Nephron progenitor cell (in vitro differentiated cells): ENCODE measurements at regions not wholly inside any gene's neighbourhood (a gene's known extent, or its start where the extent isn't known, plus 50 kb on each side); places are given as distances from the start of the nearest gene placed in this dataset.

Experiments used
- DNase-seq: peaks from one replicate; pipeline ENCODE4 v3.0.0; 2021
- H3K27ac Mint-ChIP-seq: 2 replicates; pipeline ENCODE4 v1.8.0; 2021; ENCODE audit warnings: mild to moderate bottlenecking, moderate library complexity, mixed read lengths
- H3K27me3 Mint-ChIP-seq: 2 replicates; pipeline ENCODE4 v1.8.0; 2021; ENCODE audit warnings: mild to moderate bottlenecking, low read depth, mixed read lengths; ENCODE audit not compliant: poor library complexity
- H3K36me3 Mint-ChIP-seq: 2 replicates; pipeline ENCODE4 v1.8.0; 2021; ENCODE audit warnings: low read depth, mixed read lengths
- H3K4me1 Mint-ChIP-seq: 2 replicates; pipeline ENCODE4 v1.8.0; 2021; ENCODE audit warnings: mixed read lengths
- H3K4me3 Mint-ChIP-seq: 2 replicates; pipeline ENCODE4 v1.8.0; 2021; ENCODE audit warnings: mild to moderate bottlenecking, moderate library complexity, mixed read lengths
- H3K9me3 Mint-ChIP-seq: 2 replicates; pipeline ENCODE4 v1.8.0; 2021; ENCODE audit warnings: mild to moderate bottlenecking, moderate library complexity, mixed read lengths
- TF ChIP-seq, protein P1 (sequence below): fragments of 200-600 bp; sonication (generic); IDR thresholded peaks from 2 replicates; pipeline ENCODE4 v1.5.0; 2021; ENCODE audit warnings: antibody characterized with exemption

DNA sequence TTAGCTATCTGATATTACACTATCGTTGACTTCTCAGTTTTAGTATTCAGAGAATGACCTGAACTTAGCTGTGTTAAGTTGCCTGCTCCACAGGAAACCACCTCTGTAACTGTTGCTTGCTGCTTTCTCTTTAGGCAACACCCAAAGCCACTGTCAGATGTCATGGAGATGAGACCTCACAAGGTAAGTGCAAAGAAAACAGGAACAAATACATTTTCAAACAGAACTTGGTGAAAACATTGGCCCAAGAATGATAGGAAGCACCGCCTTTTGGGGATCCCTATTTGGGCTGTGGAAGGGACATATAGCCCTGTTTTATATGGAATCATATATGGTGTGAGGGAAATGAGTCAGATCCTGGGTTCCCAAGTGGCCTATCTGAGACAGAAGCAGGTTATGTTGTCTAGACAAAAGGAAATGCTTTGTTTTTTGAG, 143.4 kb downstream of the UBE2E3 start:
- Mint-ChIP-seq H3K4me3 (no peak overlapping the region), H3K9me3 (no peaks in the 10 kb centered on the region), H3K27ac (no peak overlapping the region), H3K27me3 (no peaks in the 10 kb centered on the region), H3K36me3 (no peaks in the 10 kb centered on the region), H3K4me1 (no peaks in the 10 kb centered on the region)
- TF ChIP-seq, protein P1, sequence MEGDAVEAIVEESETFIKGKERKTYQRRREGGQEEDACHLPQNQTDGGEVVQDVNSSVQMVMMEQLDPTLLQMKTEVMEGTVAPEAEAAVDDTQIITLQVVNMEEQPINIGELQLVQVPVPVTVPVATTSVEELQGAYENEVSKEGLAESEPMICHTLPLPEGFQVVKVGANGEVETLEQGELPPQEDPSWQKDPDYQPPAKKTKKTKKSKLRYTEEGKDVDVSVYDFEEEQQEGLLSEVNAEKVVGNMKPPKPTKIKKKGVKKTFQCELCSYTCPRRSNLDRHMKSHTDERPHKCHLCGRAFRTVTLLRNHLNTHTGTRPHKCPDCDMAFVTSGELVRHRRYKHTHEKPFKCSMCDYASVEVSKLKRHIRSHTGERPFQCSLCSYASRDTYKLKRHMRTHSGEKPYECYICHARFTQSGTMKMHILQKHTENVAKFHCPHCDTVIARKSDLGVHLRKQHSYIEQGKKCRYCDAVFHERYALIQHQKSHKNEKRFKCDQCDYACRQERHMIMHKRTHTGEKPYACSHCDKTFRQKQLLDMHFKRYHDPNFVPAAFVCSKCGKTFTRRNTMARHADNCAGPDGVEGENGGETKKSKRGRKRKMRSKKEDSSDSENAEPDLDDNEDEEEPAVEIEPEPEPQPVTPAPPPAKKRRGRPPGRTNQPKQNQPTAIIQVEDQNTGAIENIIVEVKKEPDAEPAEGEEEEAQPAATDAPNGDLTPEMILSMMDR = no peak
- DNase-seq = no peak

DNA sequence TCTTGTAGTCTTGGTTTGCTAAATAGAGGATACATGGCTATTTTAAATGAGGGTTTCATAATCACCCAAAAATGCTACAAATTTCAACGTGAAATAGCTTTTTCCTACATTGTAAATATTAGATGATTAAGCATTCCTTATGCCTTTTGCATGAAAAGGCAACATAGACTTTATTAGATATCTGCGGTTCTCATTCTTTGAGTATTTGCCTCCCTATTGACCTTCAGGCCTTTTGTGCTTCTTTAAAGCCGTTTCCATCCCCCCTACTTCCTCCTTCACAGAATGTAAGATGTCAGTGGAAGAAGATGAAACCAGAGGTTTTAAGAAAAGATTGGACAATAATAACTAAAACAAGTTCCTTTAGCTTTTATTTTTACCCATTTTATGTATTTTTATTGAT, 144.1 kb downstream of the UBE2E3 start:
- Mint-ChIP-seq H3K9me3 (no peaks in the 10 kb centered on the region), H3K4me1 (no peaks in the 10 kb centered on the region), H3K36me3 (no peaks in the 10 kb centered on the region), H3K4me3 (no peak overlapping the region), H3K27me3 (no peaks in the 10 kb centered on the region), H3K27ac (no peak overlapping the region)
- TF ChIP-seq, protein P1 = no peak
- no peak for DNase-seq

DNA sequence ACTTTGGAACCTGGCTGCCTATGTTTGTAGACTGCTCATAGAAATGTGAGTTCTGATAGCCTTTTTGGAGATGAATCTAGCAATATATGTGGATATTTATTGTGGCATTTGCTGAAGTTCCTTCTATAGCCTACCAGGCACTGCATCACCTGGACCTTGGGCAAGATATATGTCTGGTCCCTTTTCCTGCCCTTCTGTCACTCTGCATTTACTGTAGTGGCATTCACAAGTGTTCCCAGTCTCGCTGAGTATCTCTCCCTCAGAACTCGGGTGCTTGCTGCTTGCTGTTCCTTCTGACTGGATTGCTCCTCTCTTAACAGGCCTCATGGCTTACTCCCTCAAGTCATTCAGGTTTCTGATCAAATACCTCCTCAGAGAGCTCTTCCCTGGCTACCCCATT, 145.0 kb downstream of the UBE2E3 start:
- H3K27me3 Mint-ChIP-seq = no peaks in the 10 kb centered on the region

DNA sequence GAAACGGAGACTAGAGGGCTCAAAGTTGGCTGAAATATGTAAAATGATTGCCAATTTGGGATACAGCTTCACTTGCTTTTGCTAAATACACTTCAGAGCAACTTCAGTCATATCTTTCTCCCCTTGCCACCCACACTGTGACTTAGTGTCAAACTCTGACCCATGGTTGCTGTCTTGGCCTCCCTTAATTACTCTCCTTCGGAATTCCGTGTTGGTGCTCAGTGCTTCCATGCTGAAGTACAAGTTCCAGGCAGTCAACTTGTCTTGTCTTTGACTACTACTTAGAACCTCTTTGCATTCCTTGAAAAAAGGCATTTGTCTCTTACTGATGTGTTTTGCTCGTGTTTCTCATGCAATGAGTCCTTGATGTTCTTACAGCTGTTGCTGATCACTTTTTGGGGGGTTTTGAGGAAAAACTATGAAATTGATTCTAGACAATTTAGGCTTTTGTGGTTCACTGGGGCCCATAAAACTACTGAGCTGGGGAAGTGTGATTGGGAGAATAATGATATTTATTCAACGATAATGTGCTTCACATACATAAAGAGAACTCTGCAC, 146.0 kb downstream of the UBE2E3 start:
- no peak overlapping the region for H3K27ac Mint-ChIP-seq
- H3K9me3 Mint-ChIP-seq = no peaks in the 10 kb centered on the region
- TF ChIP-seq, protein P1 = no peak
- no peak overlapping the region for H3K4me3 Mint-ChIP-seq
- H3K27me3 Mint-ChIP-seq = no peaks in the 10 kb centered on the region
- no peaks in the 10 kb centered on the region for H3K4me1 Mint-ChIP-seq
- no peaks in the 10 kb centered on the region for H3K36me3 Mint-ChIP-seq
- no peak for DNase-seq

More for the DNA sequence above, 145.0 kb downstream of the UBE2E3 start:
- no peaks in the 10 kb centered on the region for H3K9me3 Mint-ChIP-seq
- no peaks in the 10 kb centered on the region for H3K4me1 Mint-ChIP-seq
- H3K36me3 Mint-ChIP-seq = no peaks in the 10 kb centered on the region
- no peak for DNase-seq
- TF ChIP-seq, protein P1 = no peak
- H3K27ac Mint-ChIP-seq = no peak overlapping the region
- no peak overlapping the region for H3K4me3 Mint-ChIP-seq

DNA sequence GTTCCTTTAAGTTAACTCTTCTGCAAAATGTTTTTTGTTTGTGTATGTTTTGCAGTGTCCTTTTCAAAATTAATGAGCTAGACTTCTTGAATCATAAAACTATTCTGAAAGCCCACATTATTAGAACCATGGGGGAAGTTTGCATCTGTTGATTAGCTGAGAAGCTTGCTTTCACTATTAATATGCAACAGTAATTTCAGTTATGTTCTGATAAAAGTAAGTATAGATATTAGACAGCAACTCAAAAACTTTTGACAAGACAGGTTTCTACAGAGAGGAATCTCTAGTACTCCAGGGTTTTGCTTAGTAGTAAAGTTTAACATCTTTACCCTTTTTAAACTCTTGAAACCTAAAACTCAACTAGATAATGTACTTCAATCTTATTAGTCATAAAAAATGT, 147.8 kb downstream of the UBE2E3 start:
- TF ChIP-seq, protein P1 = no peak
- Mint-ChIP-seq H3K4me3 (no peak overlapping the region), H3K36me3 (no peaks in the 10 kb centered on the region), H3K27me3 (no peaks in the 10 kb centered on the region), H3K4me1 (no peaks in the 10 kb centered on the region), H3K9me3 (no peaks in the 10 kb centered on the region), H3K27ac (no peak overlapping the region)
- DNase-seq = no peak

DNA sequence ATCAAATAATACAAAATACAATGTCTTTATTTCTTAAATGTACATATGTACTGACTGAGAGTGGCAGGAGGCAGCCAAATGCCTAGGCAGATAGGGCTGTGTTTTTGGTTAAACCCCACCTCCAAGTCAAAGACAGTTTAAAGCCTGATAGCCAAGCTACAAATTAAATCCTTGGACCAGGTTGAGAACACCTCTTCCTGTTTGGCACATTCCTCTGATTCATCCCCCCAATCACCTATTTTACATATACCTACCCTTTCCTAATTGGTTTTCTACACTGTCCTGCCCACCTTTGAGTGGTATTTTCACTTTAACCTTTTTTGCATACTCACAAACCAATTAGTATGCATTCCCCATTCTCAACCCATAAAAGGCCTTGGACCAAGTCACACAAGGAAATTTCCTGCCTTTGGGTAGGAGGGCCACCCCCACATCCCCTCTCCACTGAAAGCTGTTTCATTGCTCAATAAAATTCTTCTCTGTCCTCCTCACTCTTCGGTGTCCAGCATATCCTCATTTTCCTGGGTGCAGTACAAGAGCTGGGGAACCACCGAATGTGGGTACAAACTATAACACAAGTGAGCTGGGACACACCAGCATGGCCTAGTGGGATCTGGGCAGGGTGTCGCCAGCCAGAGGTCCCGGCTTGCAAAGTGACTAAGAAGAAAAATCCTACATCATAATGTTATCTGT, 149.1 kb downstream of the UBE2E3 start:
- Mint-ChIP-seq H3K27me3 (no peaks in the 10 kb centered on the region), H3K9me3 (no peaks in the 10 kb centered on the region), H3K27ac (no peak overlapping the region), H3K36me3 (no peaks in the 10 kb centered on the region), H3K4me3 (no peak overlapping the region), H3K4me1 (no peaks in the 10 kb centered on the region)
- TF ChIP-seq, protein P1 = no peak
- no peak for DNase-seq
